ENCODE measurements at regions not wholly inside any gene's neighbourhood (a gene's known extent, or its start where the extent isn't known, plus 50 kb on each side); places are given as distances from the start of the nearest gene placed in this dataset.

- DNase-seq, result no peak
Measured at GRCh38 chr7:10815546-10815945, 158.1 kb upstream of the PHF14 start.

GRCh38 chr7:10821156-10821555 is 152.5 kb upstream of the PHF14 start:
- no peak for DNase-seq

- DNase-seq, result no peak
Measured at GRCh38 chr7:10824154-10824553, 149.5 kb upstream of the PHF14 start.

- DNase-seq, result no peak
Measured at GRCh38 chr7:10838228-10838627, 135.4 kb upstream of the PHF14 start.

- DNase-seq, result no peak
Measured at GRCh38 chr7:10845225-10845624, 128.4 kb upstream of the PHF14 start.

GRCh38 chr7:10855583-10855982 is 118.1 kb upstream of the PHF14 start:
- DNase-seq, result no peak

- no peak for DNase-seq
Measured at GRCh38 chr7:10860516-10860915, 113.2 kb upstream of the PHF14 start.

GRCh38 chr7:10863476-10863875 is 110.2 kb upstream of the PHF14 start:
- DNase-seq, result no peak

GRCh38 chr7:10874666-10875065 is 99.0 kb upstream of the PHF14 start:
- DNase-seq, result no peak

GRCh38 chr7:10875080-10875479 is 98.6 kb upstream of the PHF14 start:
- no peak for DNase-seq

- DNase-seq, result no peak
Measured at GRCh38 chr7:10888861-10889260, 84.8 kb upstream of the PHF14 start.

GRCh38 chr7:10889266-10889898 is 84.3 kb upstream of the PHF14 start:
- peak; percentile 39 for DNase-seq

GRCh38 chr7:10908600-10908999 is 65.1 kb upstream of the PHF14 start:
- no peak for DNase-seq

GRCh38 chr7:10910447-10910846 is 63.2 kb upstream of the PHF14 start:
- DNase-seq, result no peak

GRCh38 chr7:10912077-10912476 is 61.6 kb upstream of the PHF14 start:
- DNase-seq, result no peak

GRCh38 chr7:10913457-10913856 is 60.2 kb upstream of the PHF14 start:
- DNase-seq, result no peak

- no peak for DNase-seq
Measured at GRCh38 chr7:10918093-10918590, 55.5 kb upstream of the PHF14 start.

GRCh38 chr7:10919923-10920322 is 53.7 kb upstream of the PHF14 start:
- no peak for DNase-seq

Measured in fibroblast of upper back skin (primary cell).